Forelimb muscle (tissue), 1 donor: ENCODE measurements at regions not wholly inside any gene's neighbourhood (a gene's known extent, or its start where the extent isn't known, plus 50 kb on each side); places are given as distances from the start of the nearest gene placed in this dataset.
"Not testable (repeated sequence)": the region's sequence is repeated elsewhere in the genome, so short reads cannot be mapped to it uniquely, and the experiment has no call there.

Experiments used
- DNase-seq: peaks from one replicate; pipeline ENCODE4 v3.0.0-alpha.2; 2013; ENCODE audit warnings: low read depth

DNA sequence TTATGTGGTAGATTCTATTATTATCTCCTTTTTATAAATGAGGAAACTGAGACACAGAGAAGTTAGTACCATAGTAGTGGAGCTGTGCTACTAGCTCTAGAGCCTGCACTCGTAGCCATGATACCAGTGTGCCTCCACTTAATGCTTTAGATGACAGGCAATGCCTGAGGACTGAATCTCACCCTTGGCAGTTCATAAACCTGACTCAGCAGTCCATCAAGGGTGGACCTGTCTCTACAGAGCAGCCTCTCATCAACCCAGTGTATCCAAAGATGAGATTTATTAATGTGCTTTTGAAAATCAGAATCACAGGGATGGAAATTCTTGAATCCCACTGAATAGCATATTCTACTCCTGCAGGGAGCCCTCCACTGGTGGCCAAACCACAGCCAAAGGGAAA is 483.2 kb upstream of the DIPK2B start:
- no peak for DNase-seq

DNA sequence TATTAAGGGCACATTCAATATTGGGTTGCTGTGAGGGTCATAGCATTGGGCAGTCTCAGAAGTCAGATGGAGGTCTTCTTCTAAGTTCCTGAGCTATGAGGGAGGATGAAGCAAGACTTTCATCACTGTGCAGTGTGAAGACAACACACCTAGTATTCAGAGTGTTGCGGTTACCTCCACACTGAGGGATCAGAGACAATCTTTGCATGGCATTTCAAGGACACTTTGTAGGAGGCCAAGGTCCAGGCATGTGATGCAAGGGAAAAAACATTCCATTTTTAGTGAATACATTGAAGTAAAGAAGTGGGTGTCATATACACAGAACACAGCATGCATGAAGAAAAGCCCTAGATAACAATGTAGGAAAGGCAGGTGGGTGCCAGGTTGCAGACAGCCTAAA is 481.2 kb upstream of the DIPK2B start:
- no peak for DNase-seq

- no peak for DNase-seq
These were observed 469.2 kb upstream of the DIPK2B start for GRCh38 chrX:45669715-45670340.

DNA sequence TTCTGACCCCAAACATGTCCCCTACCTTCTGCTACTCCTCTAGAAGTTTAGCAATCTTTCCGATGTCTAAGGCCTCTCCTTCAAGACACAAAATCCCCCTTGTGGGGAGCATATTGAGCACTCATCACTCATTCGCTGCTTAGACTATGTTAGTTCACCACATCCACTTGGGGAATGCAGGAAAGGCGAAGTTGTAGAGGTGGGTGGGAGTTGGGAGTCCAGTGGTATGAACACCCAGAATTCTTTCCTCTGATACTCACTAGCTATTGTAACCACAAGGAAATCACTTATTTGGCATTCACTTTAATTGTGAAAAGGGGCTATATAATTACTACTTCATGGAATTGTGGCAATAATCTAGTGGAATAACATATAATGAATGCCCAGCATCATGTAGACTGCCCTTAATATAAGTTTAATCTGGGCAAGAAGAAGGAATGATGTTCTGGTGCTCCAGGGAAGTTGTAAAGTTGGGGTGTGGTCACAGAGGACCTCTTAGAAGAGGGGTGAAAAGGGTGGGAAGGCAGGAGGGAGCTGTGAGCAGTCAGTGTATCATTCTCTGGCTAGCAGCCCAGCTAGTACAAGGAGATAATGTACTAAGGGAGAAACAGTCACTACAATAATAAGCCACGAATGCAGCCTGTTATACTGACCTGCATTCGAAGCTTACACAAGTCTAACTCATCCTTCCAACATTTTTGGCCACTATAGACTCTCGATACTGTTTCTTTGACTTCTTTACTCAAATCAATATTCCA is 468.2 kb upstream of the DIPK2B start:
- DNase-seq: no peak

- no peak for DNase-seq
These were observed 467.0 kb upstream of the DIPK2B start for GRCh38 chrX:45667666-45668065.

DNA sequence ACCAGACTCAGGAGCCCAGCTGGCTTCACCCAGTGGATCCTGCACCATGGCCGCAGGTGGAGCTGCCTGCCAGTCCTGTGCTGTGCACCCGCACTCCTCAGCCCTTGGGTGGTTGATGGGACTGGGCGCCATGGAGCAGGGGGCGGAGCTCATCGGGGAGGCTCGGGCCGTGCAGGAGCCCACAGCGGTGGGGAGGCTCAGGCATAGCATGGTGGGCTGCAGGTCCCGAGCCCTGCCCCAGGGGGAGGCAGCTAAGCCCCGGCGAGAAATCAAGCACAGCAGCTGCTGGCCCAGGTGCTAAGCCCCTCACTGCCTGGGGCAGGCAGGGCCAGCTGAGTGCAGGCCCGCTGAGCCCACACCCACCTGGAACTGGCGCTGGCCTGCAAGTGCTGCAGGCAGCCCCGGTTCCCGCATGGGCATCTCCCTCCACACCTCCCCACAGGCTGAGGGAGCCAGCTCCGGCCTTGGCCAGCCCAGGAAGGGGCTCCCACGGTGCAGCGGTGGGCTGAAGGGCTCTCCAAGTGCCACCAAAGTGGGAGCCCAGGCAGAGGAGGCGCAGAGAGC is 464.1 kb upstream of the DIPK2B start:
- DNase-seq: no peak

DNA sequence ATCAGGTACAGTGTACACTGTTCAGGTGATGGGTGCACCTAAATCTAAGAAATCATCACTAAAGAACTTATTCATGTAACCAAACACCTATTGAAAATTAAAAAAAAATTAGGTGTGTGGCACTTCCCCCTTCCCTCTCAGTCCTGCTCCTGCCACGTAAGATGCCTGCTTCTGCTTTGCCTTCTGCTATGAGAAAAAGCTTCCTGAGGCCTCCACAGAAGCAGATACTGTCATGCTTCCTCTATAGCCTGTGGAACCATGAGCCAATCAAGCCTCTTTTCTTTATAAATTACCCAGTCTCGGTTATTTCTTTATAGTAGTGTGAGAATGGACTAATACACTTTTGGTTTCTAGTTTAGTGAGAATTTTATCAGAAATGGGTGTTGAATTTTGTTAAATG is 459.8 kb upstream of the DIPK2B start:
- DNase-seq: no peak

DNA sequence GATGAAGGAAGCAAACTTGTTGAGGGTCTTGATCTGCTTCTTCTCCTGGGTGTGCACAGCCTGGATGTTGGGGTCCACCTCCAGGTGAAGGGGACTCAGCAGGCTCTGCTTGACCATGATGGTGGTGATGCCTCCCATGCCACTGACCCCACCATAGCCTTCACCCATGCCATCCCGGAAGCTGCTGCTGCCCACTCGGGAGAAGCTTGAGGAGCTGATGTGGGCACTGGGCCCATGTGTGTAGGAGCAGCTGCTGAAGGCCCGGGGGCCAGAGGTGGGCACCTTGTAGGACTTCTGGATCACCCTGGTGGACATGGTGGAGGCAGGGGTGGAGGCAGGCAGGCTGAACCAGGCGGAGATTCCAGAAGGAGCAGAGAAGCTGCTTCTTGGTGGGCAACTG is 432.7 kb upstream of the DIPK2B start:
- DNase-seq: no peak

DNA sequence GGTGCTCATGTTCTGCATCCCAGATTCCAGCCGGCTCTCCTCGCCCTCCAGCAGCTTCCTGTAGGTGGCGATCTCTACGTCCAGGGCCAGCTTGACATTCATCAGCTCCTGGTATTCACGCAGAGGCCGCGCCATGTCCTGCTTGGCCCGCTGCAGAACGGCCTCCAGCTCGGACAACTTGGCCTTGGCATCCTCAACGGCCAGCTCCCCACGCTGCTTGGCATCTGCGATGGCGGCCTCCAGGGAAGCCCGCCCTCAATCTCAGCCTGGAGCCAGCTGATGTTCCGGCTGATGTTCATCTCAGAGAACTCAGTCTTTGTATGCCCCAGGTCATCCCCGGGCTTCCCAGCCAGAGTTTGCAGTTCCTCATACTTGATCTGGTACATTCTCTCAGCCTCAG is 431.8 kb upstream of the DIPK2B start:
- no peak for DNase-seq

DNA sequence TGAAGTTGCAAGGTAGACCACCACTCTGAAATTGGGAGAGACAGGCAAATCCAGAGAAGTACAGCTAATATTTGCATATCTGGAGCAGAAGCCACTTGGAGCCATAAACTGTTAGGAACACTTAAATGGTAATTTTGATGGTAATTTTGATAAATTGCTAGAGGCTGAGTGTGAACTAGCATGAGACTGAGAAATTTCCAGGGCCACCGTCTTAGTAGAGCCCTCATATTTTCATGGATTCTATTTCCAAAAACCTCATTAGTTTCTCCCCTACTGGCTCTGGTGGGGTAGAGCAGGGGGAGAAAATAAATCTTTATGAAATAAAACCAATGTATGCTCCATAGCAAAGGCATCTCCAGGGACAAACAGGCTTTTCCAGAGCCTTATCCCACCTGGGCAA is 429.4 kb upstream of the DIPK2B start:
- no peak for DNase-seq

DNA sequence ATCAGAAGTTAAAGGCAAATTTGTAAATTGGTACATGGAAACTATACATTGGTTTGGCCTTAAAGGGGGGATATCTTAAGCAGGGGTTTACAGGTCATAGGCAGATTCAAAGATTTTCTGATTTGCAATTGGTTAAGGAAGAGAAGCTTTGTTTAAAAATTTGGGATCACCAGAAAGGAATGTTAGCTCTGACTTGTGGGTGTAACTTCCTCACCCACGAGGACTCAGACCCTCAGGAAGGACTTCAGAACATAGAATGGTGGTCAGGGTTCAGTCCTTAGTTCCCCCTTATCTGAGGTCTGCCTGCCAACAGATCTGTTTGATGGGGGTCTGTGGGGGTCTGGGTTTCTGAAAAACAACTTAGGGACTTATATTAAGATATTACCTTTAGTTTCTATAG is 427.4 kb upstream of the DIPK2B start:
- no peak for DNase-seq

DNA sequence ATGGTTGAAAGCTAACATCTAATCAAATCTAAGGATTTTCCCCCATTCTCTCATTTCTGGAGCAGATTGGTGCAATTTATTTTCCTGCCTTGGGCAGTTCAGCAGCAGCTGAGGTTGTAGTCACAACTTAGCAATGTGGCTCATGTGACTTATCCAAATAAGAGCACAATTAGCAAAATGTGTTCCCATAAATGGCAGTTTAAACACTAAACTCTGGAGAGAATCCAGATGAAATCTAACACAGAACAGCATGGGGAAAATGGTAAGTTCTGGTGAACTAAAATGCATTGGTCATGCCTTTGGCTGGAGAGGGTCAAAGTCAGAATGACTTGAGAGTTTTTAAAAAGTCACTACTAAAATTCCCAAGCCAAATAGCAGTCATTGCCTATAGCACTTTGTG is 422.6 kb upstream of the DIPK2B start:
- DNase-seq: no peak

DNA sequence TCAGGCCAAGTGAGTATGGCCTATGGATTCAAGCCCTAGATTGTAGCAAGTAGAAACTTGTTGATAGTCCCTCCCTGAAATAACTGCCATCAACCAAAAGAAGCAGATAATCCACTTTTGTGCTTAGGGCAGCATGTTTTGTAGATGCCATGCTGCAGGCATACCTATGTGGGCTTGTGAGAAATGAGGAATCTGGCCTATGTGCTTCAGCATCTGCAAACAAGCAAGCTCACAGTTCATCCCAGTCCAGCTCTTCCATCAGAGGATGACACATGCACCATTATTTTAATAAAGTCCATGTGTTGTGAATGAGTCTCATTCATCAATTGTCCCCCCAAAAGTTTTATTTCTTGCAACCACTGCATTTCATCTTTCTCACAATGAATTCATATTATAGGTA is 421.9 kb upstream of the DIPK2B start:
- no peak for DNase-seq

DNA sequence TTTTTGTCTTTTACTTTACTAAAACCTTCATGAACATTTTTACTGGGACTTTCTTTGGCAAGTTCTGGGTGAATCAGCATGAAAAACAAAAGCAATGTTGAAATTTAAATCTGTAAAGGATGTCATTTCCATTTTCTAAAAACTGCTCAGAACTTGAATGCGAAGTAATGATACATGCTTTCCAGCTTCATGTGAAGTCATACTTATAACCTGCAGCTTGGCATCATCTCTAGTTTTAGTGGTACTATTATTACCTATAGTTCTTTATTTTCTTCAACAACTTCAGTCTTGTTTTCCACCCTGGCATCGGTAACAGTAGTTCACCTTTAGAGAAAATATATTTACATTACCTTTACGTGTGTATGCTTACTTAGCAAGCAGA is 421.4 kb upstream of the DIPK2B start:
- no peak for DNase-seq

- DNase-seq: no peak
These were observed 420.8 kb upstream of the DIPK2B start for GRCh38 chrX:45621376-45622041.

DNA sequence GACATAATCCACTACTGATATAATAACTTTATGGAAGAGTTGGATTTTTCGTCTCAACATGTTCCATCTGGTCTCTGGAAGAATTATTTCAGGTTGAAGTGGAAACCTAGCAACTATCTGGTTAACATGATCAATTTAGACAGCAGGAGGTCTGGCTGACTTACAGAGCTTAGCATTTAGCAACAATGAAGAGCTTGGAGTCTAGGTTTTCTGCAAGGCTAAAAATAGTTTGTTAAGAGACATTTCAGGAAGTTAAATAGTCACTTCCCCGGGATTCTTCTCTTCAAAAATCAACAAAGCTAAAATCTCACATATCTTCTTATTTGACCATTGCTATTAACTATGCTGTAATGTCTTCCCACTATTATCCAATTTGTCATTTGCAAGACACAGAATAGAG is 418.6 kb upstream of the DIPK2B start:
- DNase-seq: no peak

GRCh38 chrX:45615591-45615990 is 414.9 kb upstream of the DIPK2B start:
- DNase-seq: not testable (repeated sequence)

DNA sequence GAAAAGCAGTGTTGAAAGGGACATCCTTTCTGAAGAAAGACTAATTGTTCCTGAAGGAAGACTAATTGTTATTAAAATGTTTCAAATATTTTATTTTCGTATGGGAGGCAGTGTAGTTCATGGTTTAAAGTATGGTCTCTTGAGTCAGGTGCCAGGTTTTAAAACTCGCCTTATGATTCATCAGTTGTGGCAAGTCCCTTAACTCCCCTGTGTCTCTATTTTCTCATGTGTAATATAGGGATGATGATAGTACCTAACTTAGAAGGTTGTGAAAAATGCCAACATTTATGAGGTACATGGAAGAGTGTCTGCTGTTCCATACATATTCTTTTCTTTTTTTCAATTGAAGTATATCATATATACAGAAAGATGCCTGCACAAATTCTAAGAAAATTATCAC is 414.2 kb upstream of the DIPK2B start:
- DNase-seq: no peak

GRCh38 chrX:45602151-45602550 is 401.5 kb upstream of the DIPK2B start:
- no peak for DNase-seq

GRCh38 chrX:45601052-45601451 is 400.4 kb upstream of the DIPK2B start:
- no peak for DNase-seq

DNA sequence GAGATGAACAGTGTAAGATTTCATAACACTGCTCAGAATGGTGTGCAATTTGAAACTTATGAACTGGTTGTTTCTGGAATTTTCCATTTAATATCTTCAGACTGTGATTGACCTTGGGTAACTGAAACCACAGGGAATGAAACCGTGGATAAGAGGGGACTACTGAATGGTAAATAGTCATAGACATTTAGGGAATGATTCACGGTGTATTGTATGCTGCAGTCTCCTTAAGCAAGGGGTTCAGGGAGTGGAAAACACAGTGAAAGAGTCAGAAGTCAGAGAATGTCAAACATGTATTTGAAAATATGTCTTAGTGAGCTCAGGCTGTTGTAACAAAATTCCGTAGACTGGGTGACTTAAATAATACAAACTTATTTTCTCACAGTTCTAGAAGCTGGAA is 398.2 kb upstream of the DIPK2B start:
- DNase-seq: no peak

GRCh38 chrX:45596188-45596808 is 395.6 kb upstream of the DIPK2B start:
- no peak for DNase-seq
